Gastroesophageal sphincter (tissue), 4 donors: ENCODE measurements at regions not wholly inside any gene's neighbourhood (a gene's known extent, or its start where the extent isn't known, plus 50 kb on each side); places are given as distances from the start of the nearest gene placed in this dataset.

ENCODE experiments used
- ATAC-seq: fragments of 150-250 bp; one replicate; pipeline ENCODE4 v1.9.1; 2016; ENCODE audit warnings: mild to moderate bottlenecking, moderate library complexity
- H3K27ac ChIP-seq, 4 donors: fragments of 200-600 bp; sonication (generic) in 3 of 4; 1 replicate in 3 of 4; 2 replicates in 1 of 4; pipeline ENCODE4 v1.5.1; 2016 to 2019
- H3K27me3 ChIP-seq: fragments of 200-600 bp; sonication (generic); one replicate; pipeline ENCODE4 v1.5.1; 2019
- H3K36me3 ChIP-seq, 2 donors: fragments of 200-600 bp; sonication (generic); one replicate each; pipeline ENCODE4 v1.5.1; 2019; ENCODE audit warnings: control low read depth in 1 of 2
- H3K4me1 ChIP-seq, 3 donors: fragments of 200-600 bp; sonication (generic); 1 replicate in 2 of 3; 2 replicates in 1 of 3; pipeline ENCODE4 v1.5.1; 2016 to 2019; ENCODE audit warnings: control low read depth in 2 of 3
- H3K4me3 ChIP-seq, 2 donors: fragments of 200-600 bp; sonication (generic); one replicate each; pipeline ENCODE4 v1.5.1; 2019; ENCODE audit warnings: mild to moderate bottlenecking in 1 of 2, moderate library complexity in 1 of 2
- H3K9me3 ChIP-seq, 3 donors: fragments of 200-600 bp; sonication (generic); one replicate each; pipeline ENCODE4 v1.5.1; 2017 to 2019; ENCODE audit warnings: control low read depth in 2 of 3
- CTCF ChIP-seq, 4 experiments: fragments of 200-600 bp in 2 of 4; fragments of 450-650 bp in 2 of 4; sonication (generic) in 1 of 4; IDR thresholded peaks; one replicate each; pipeline ENCODE4 v1.5.1; 2017 to 2019; ENCODE audit warnings: antibody characterized with exemption in 4 of 4, mild to moderate bottlenecking in 2 of 4, moderate library complexity in 2 of 4
- EP300 ChIP-seq: sonication (generic); formaldehyde crosslinking; IDR thresholded peaks from one replicate; pipeline ENCODE4 v1.6.1; 2017; ENCODE audit warnings: antibody characterized with exemption, mild to moderate bottlenecking
- POLR2A ChIP-seq, 2 donors: fragments of 450-650 bp; IDR thresholded peaks; one replicate each; pipeline ENCODE4 v1.6.1; 2017; ENCODE audit warnings: antibody characterized with exemption in 2 of 2, mild to moderate bottlenecking in 2 of 2, moderate library complexity in 1 of 2
- POLR2AphosphoS5 ChIP-seq: sonication (generic); formaldehyde crosslinking; IDR thresholded peaks from one replicate; pipeline ENCODE4 v1.6.1; 2017; ENCODE audit warnings: antibody characterized with exemption
- WGBS, 2 donors: methylation state at CpG; one replicate each; pipeline ENCODE4 v1.1.5; 2018; ENCODE audit warnings: low coverage in 1 of 2; 5-methylcytosine and 5-hydroxymethylcytosine counted together
- small RNA-seq, 4 donors: library from RNA; depleted of rRNA; stranded (forward); fragments of <200 nt; gene quantifications; one replicate each; pipeline ENCODE3, GENCODE V24; 2016

- Histone ChIP-seq H3K27ac (no peak overlapping the region), H3K4me1 (peaks cover 0 to 15% (median 0%) of the 10 kb centered on the region in 3 donors), H3K4me3 (no peak overlapping the region), H3K9me3 (no peaks in the 10 kb centered on the region), H3K36me3 (no peaks in the 10 kb centered on the region), H3K27me3 (no peaks in the 10 kb centered on the region)
- TF ChIP-seq CTCF (IDR thresholded peaks at IDR 0.05) (no peak), POLR2AphosphoS5 (no peak), EP300 (no peak), POLR2A (IDR thresholded peaks at IDR 0.05) (no peak)
- WGBS, 2 donors = 77 to 100% methylated on average over 2 to 3 of the region's 3 CpGs
- no peak for ATAC-seq
Observed at GRCh38 chr5:127231118-127231517, 59.5 kb upstream of the MEGF10 start.

GRCh38 chr5:127233590-127233989 lies 57.0 kb upstream of the MEGF10 start:
- 58 to 63% methylated on average over 2 to 3 of the region's 3 CpGs for WGBS, 2 donors
- TF ChIP-seq EP300 = no peak
- TF ChIP-seq CTCF (IDR thresholded peaks at IDR 0.05) = no peak
- TF ChIP-seq POLR2A (IDR thresholded peaks at IDR 0.05) = no peak
- no peak for TF ChIP-seq POLR2AphosphoS5
- H3K9me3 ChIP-seq = no peaks in the 10 kb centered on the region
- peaks cover 0 to 15% (median 0%) of the 10 kb centered on the region in 3 donors for H3K4me1 ChIP-seq
- H3K4me3 ChIP-seq = no peak overlapping the region
- H3K27me3 ChIP-seq = no peaks in the 10 kb centered on the region
- no peak overlapping the region for H3K27ac ChIP-seq
- H3K36me3 ChIP-seq = no peaks in the 10 kb centered on the region
- no peak for ATAC-seq

GRCh38 chr5:127235136-127235535 lies 55.5 kb upstream of the MEGF10 start:
- ATAC-seq = no peak
- WGBS, 2 donors = 70 to 76% methylated on average over 4 of the region's 4 CpGs
- no peak overlapping the region for H3K4me3 ChIP-seq
- H3K4me1 ChIP-seq = no peaks in the 10 kb centered on the region
- no peak overlapping the region for H3K27ac ChIP-seq
- H3K9me3 ChIP-seq = no peaks in the 10 kb centered on the region
- no peaks in the 10 kb centered on the region for H3K27me3 ChIP-seq
- TF ChIP-seq CTCF (IDR thresholded peaks at IDR 0.05) (no peak), POLR2AphosphoS5 (no peak), POLR2A (IDR thresholded peaks at IDR 0.05) (no peak)
- no peaks in the 10 kb centered on the region for H3K36me3 ChIP-seq

GRCh38 chr5:127236254-127236653 lies 54.3 kb upstream of the MEGF10 start:
- Histone ChIP-seq H3K36me3 (no peaks in the 10 kb centered on the region), H3K27me3 (no peaks in the 10 kb centered on the region), H3K4me3 (no peak overlapping the region), H3K4me1 (no peaks in the 10 kb centered on the region), H3K27ac (no peak overlapping the region), H3K9me3 (no peaks in the 10 kb centered on the region)
- ATAC-seq = no peak
- TF ChIP-seq POLR2AphosphoS5 (no peak), POLR2A (IDR thresholded peaks at IDR 0.05) (no peak), EP300 (no peak), CTCF (IDR thresholded peaks at IDR 0.05) (no peak)
- 50% methylated on average over 1 of the region's 1 CpG for WGBS, 2 donors

Small RNA genes lying in the stretch of these regions (small RNA-seq; reads per million reads assigned to genes)
- gene AC011416.2 (0 reads per million in 4 donors), gene MRPS5P3 (0 reads per million in 4 donors)
